ENCODE measurements at regions not wholly inside any gene's neighbourhood (a gene's known extent, or its start where the extent isn't known, plus 50 kb on each side); places are given as distances from the start of the nearest gene placed in this dataset.

- no peak for DNase-seq (ENCODE audit: low read depth)
Measured at GRCh38 chr18:27473318-27473717, 288.2 kb upstream of the CHST9 start.

- DNase-seq (ENCODE audit: low read depth), result no peak
Measured at GRCh38 chr18:27467073-27467472, 282.0 kb upstream of the CHST9 start.

GRCh38 chr18:27461957-27462356 is 276.8 kb upstream of the CHST9 start:
- no peak for DNase-seq (ENCODE audit: low read depth)

GRCh38 chr18:27449104-27449503 is 264.0 kb upstream of the CHST9 start:
- DNase-seq (ENCODE audit: low read depth), result no peak

- DNase-seq (ENCODE audit: low read depth), result no peak
Measured at GRCh38 chr18:27447930-27448329, 262.8 kb upstream of the CHST9 start.

- no peak for DNase-seq (ENCODE audit: low read depth)
Measured at GRCh38 chr18:27447451-27447881, 262.4 kb upstream of the CHST9 start.

GRCh38 chr18:27430595-27430994 is 245.5 kb upstream of the CHST9 start:
- no peak for DNase-seq (ENCODE audit: low read depth)

- DNase-seq (ENCODE audit: low read depth), result no peak
Measured at GRCh38 chr18:27428716-27429475, 243.8 kb upstream of the CHST9 start.

- DNase-seq (ENCODE audit: low read depth), result no peak
Measured at GRCh38 chr18:27428120-27428519, 243.0 kb upstream of the CHST9 start.

- no peak for DNase-seq (ENCODE audit: low read depth)
Measured at GRCh38 chr18:27423581-27423980, 238.5 kb upstream of the CHST9 start.

- no peak for DNase-seq (ENCODE audit: low read depth)
Measured at GRCh38 chr18:27419646-27420045, 234.5 kb upstream of the CHST9 start.

- no peak for DNase-seq (ENCODE audit: low read depth)
Measured at GRCh38 chr18:27415495-27415894, 230.4 kb upstream of the CHST9 start.

GRCh38 chr18:27414682-27415081 is 229.6 kb upstream of the CHST9 start:
- DNase-seq (ENCODE audit: low read depth), result no peak

GRCh38 chr18:27413495-27414401 is 228.6 kb upstream of the CHST9 start:
- peak; percentile 71 for DNase-seq (ENCODE audit: low read depth)

- no peak for DNase-seq (ENCODE audit: low read depth)
Measured at GRCh38 chr18:27412556-27412955, 227.4 kb upstream of the CHST9 start.

- DNase-seq (ENCODE audit: low read depth), result no peak
Measured at GRCh38 chr18:27411911-27412310, 226.8 kb upstream of the CHST9 start.

- no peak for DNase-seq (ENCODE audit: low read depth)
Measured at GRCh38 chr18:27411013-27411412, 225.9 kb upstream of the CHST9 start.

- no peak for DNase-seq (ENCODE audit: low read depth)
Measured at GRCh38 chr18:27404855-27405254, 219.7 kb upstream of the CHST9 start.

- no peak for DNase-seq (ENCODE audit: low read depth)
Measured at GRCh38 chr18:27400001-27400400, 214.9 kb upstream of the CHST9 start.

GRCh38 chr18:27395752-27396151 is 210.6 kb upstream of the CHST9 start:
- no peak for DNase-seq (ENCODE audit: low read depth)

GRCh38 chr18:27394687-27395086 is 209.6 kb upstream of the CHST9 start:
- DNase-seq (ENCODE audit: low read depth), result no peak

GRCh38 chr18:27382567-27383216 is 197.6 kb upstream of the CHST9 start:
- no peak for DNase-seq (ENCODE audit: low read depth)

Data from GM04504 (cell line).